GM19238 (cell line): ENCODE measurements at regions not wholly inside any gene's neighbourhood (a gene's known extent, or its start where the extent isn't known, plus 50 kb on each side); places are given as distances from the start of the nearest gene placed in this dataset.
"Not testable (repeated sequence)": the region's sequence is repeated elsewhere in the genome, so short reads cannot be mapped to it uniquely, and the experiment has no call there.

ENCODE experiments used
- DNase-seq: peaks from one replicate; pipeline ENCODE4 v3.0.0; 2011; ENCODE audit warnings: low spot score; ENCODE audit not compliant: insufficient read length

- no peak for DNase-seq
Measured at GRCh38 chr10:21463436-21463835, 62.0 kb downstream of the SKIDA1 start.

- no peak for DNase-seq
Measured at GRCh38 chr10:21458126-21458871, 67.2 kb downstream of the SKIDA1 start.

GRCh38 chr10:21456160-21456559 is 69.3 kb downstream of the SKIDA1 start:
- DNase-seq: no peak

GRCh38 chr10:21452203-21452602 is 73.3 kb downstream of the SKIDA1 start:
- no peak for DNase-seq

GRCh38 chr10:21449288-21449966 is 76.1 kb downstream of the SKIDA1 start:
- no peak for DNase-seq

- DNase-seq: no peak
Measured at GRCh38 chr10:21445163-21445562, 80.3 kb downstream of the SKIDA1 start.

- no peak for DNase-seq
Measured at GRCh38 chr10:21441625-21442024, 83.9 kb downstream of the SKIDA1 start.

- not testable (repeated sequence) for DNase-seq
Measured at GRCh38 chr10:21438914-21439313, 86.6 kb downstream of the SKIDA1 start.

GRCh38 chr10:21437770-21438382 is 87.6 kb downstream of the SKIDA1 start:
- no peak for DNase-seq

- no peak for DNase-seq
Measured at GRCh38 chr10:21432266-21432665, 93.2 kb downstream of the SKIDA1 start.

GRCh38 chr10:21431799-21432198 is 93.7 kb downstream of the SKIDA1 start:
- no peak for DNase-seq

- no peak for DNase-seq
Measured at GRCh38 chr10:21427804-21428481, 97.5 kb downstream of the SKIDA1 start.

GRCh38 chr10:21424459-21424861 is 101.0 kb downstream of the SKIDA1 start:
- DNase-seq: no peak

- no peak for DNase-seq
Measured at GRCh38 chr10:21423850-21424249, 101.6 kb downstream of the SKIDA1 start.

- DNase-seq: no peak
Measured at GRCh38 chr10:21423338-21423737, 102.1 kb downstream of the SKIDA1 start.

GRCh38 chr10:21421794-21422193 is 103.7 kb downstream of the SKIDA1 start:
- no peak for DNase-seq

GRCh38 chr10:21421016-21421415 is 104.5 kb downstream of the SKIDA1 start:
- DNase-seq: no peak

GRCh38 chr10:21418981-21419576 is 106.4 kb downstream of the SKIDA1 start:
- not testable (repeated sequence) for DNase-seq

GRCh38 chr10:21417172-21417712 is 108.2 kb downstream of the SKIDA1 start:
- DNase-seq: no peak

- DNase-seq: no peak
Measured at GRCh38 chr10:21413680-21414079, 111.8 kb downstream of the SKIDA1 start.

- DNase-seq: no peak
Measured at GRCh38 chr10:21413268-21413667, 112.2 kb downstream of the SKIDA1 start.
